Pancreas (tissue), 10 donors: ENCODE measurements at regions not wholly inside any gene's neighbourhood (a gene's known extent, or its start where the extent isn't known, plus 50 kb on each side); places are given as distances from the start of the nearest gene placed in this dataset.

Experiments used
- ATAC-seq, 4 donors: fragments of 200-7000 bp; cut with Tn5 transposase; one replicate each; pipeline versions ENCODE4 v1.8.0 to v1.9.1; 2020; ENCODE audit warnings: mild to moderate bottlenecking in 4 of 4, moderate library complexity in 4 of 4
- DNase-seq, 6 donors: peaks; one replicate each; pipeline ENCODE4 v3.0.0-alpha.2; 2020
- FAIRE-seq: peaks from 2 replicates; lab custom pipeline; 2012; peaks lifted over from hg19 to GRCh38; lab: Jason Lieb, UNC
- H3K27ac ChIP-seq, 4 donors: fragments of 200-600 bp; sonication (generic); 1 replicate in 3 of 4; 2 replicates in 1 of 4; pipeline versions ENCODE4 v1.5.0 to v1.8.0; 2020
- H3K27me3 ChIP-seq, 4 donors: fragments of 200-600 bp; one replicate each; pipeline ENCODE4 v1.8.0; 2021
- H3K36me3 ChIP-seq, 3 donors: fragments of 200-600 bp; sonication (generic) in 1 of 3; one replicate each; pipeline versions ENCODE4 v1.5.0 to v1.8.0; 2020 to 2021
- H3K4me1 ChIP-seq, 3 donors: fragments of 200-600 bp; one replicate each; pipeline ENCODE4 v1.8.0; 2021
- H3K4me3 ChIP-seq, 4 donors: fragments of 200-600 bp; sonication (generic) in 2 of 4; one replicate each; pipeline versions ENCODE4 v1.5.0 to v1.8.0; 2020 to 2021
- H3K9me3 ChIP-seq, 4 donors: fragments of 200-600 bp; one replicate each; pipeline ENCODE4 v1.8.0; 2021
- WGBS, 2 donors: extraction: QIAGEN DNeasy Blood & Tissue Kit; methylation state at CpG; one replicate each; pipeline ENCODE4 v1.1.7; 2013; 5-methylcytosine and 5-hydroxymethylcytosine counted together
- intact Hi-C, 3 donors: fragments of 100-400 bp; cut with DNase I; formaldehyde crosslinking; loops; one replicate each; pipeline versions ENCODE4 v1.11.1 to v1.14.2; 2022
- TF ChIP-seq, protein P1 (sequence below), 4 donors: fragments of 200-600 bp; sonication (generic) in 3 of 4; IDR thresholded peaks; one replicate each; pipeline versions ENCODE4 v1.5.0 to v1.8.0; 2021; ENCODE audit warnings: antibody characterized with exemption in 4 of 4
- donor health status: healthy with polysubstance abuse.
- donor health status: DM: no; HTN: no; CAD: no; lungs with moderate emphysema.
- donor health status: DM: no; HTN: no; CAD: no.
- donor health status: control.
- donor health status: control.
- donor health status: Bipolar disorder and iron deficiency.
- donor health status: DM: yes; HTN: yes; CAD: no.
- donor health status: DM: no; HTN: no; CAD: no.
- donor health status: DM: no; HTN: no; CAD: no.
- donor health status: DM: yes; HTN: yes; CAD: no.

GRCh38 chr11:81839976-81840375, 893.7 kb downstream of the FAM181B start:
- H3K27ac ChIP-seq = no peak overlapping the region
- no peaks in the 10 kb centered on the region for H3K9me3 ChIP-seq
- H3K36me3 ChIP-seq = no peaks in the 10 kb centered on the region
- TF ChIP-seq, protein P1, sequence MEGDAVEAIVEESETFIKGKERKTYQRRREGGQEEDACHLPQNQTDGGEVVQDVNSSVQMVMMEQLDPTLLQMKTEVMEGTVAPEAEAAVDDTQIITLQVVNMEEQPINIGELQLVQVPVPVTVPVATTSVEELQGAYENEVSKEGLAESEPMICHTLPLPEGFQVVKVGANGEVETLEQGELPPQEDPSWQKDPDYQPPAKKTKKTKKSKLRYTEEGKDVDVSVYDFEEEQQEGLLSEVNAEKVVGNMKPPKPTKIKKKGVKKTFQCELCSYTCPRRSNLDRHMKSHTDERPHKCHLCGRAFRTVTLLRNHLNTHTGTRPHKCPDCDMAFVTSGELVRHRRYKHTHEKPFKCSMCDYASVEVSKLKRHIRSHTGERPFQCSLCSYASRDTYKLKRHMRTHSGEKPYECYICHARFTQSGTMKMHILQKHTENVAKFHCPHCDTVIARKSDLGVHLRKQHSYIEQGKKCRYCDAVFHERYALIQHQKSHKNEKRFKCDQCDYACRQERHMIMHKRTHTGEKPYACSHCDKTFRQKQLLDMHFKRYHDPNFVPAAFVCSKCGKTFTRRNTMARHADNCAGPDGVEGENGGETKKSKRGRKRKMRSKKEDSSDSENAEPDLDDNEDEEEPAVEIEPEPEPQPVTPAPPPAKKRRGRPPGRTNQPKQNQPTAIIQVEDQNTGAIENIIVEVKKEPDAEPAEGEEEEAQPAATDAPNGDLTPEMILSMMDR (IDR thresholded peaks at IDR 0.05) = no peak
- no peak overlapping the region for H3K4me3 ChIP-seq
- H3K4me1 ChIP-seq = no peaks in the 10 kb centered on the region
- FAIRE-seq (no peak), ATAC-seq (no peak), DNase-seq (no peak)
- whole genome bisulfite sequencing, 2 donors = 36 to 51% methylated on average over 1 of the region's 1 CpG
- intact Hi-C loops = no loop called here
- no peaks in the 10 kb centered on the region for H3K27me3 ChIP-seq

GRCh38 chr11:81839016-81839415, 894.6 kb downstream of the FAM181B start:
- H3K27me3 ChIP-seq = no peaks in the 10 kb centered on the region
- intact Hi-C loops = no loop called here
- H3K4me3 ChIP-seq = no peak overlapping the region
- WGBS, 2 donors = 69 to 80% methylated on average over 3 of the region's 3 CpGs
- H3K4me1 ChIP-seq = no peaks in the 10 kb centered on the region
- FAIRE-seq (no peak), ATAC-seq (no peak), DNase-seq (no peak)
- TF ChIP-seq, protein P1 (IDR thresholded peaks at IDR 0.05) = no peak
- no peaks in the 10 kb centered on the region for H3K36me3 ChIP-seq
- no peak overlapping the region for H3K27ac ChIP-seq
- no peaks in the 10 kb centered on the region for H3K9me3 ChIP-seq

- no peak overlapping the region for H3K27ac ChIP-seq
- no peak for FAIRE-seq
Observed at GRCh38 chr11:81829976-81830375, 903.7 kb downstream of the FAM181B start.

GRCh38 chr11:81825346-81825745, 908.3 kb downstream of the FAM181B start:
- DNase-seq (no peak), ATAC-seq (no peak), FAIRE-seq (no peak)
- Histone ChIP-seq H3K36me3 (no peaks in the 10 kb centered on the region), H3K4me3 (no peak overlapping the region), H3K4me1 (no peaks in the 10 kb centered on the region), H3K27ac (no peak overlapping the region), H3K9me3 (no peaks in the 10 kb centered on the region), H3K27me3 (no peaks in the 10 kb centered on the region)
- TF ChIP-seq, protein P1 (IDR thresholded peaks at IDR 0.05) = no peak
- intact Hi-C loops = no loop called here

More at GRCh38 chr11:81829976-81830375, 903.7 kb downstream of the FAM181B start:
- no peak overlapping the region for H3K4me3 ChIP-seq
- H3K9me3 ChIP-seq = peaks cover 0 to 4% (median 0%) of the 10 kb centered on the region in 4 donors
- TF ChIP-seq, protein P1 (IDR thresholded peaks at IDR 0.05) = no peak
- ATAC-seq (no peak), DNase-seq (no peak)
- H3K36me3 ChIP-seq = no peaks in the 10 kb centered on the region
- no peaks in the 10 kb centered on the region for H3K27me3 ChIP-seq
- intact Hi-C loops = no loop called here
- H3K4me1 ChIP-seq = no peaks in the 10 kb centered on the region

DNA sequence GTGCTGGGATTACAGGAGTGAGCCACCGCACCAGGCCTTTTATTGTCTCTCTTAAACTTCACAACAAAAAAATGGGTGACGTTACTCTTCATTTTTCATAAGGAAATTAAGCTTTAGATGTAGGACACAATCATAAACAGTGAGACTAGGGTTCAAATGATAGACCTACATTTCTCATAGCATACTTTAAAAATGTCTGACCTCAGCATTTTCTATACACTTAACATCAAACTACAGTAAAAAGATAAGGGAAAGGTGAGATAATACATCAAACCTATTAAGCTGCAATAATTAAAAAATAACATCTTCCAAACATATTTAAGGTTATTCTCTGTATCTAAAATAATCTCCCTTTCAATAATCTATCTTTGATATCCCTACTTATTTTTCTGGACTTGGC, 914.2 kb downstream of the FAM181B start:
- Histone ChIP-seq H3K9me3 (no peaks in the 10 kb centered on the region), H3K36me3 (no peaks in the 10 kb centered on the region), H3K4me1 (no peaks in the 10 kb centered on the region), H3K27me3 (no peaks in the 10 kb centered on the region), H3K4me3 (no peak overlapping the region), H3K27ac (no peak overlapping the region)
- intact Hi-C loops = no loop called here
- TF ChIP-seq, protein P1 (IDR thresholded peaks at IDR 0.05) = no peak
- no peak for FAIRE-seq
- ATAC-seq = no peak
- 52 to 85% methylated on average over 2 of the region's 2 CpGs for WGBS, 2 donors
- DNase-seq = no peak
